ENCODE measurements at regions not wholly inside any gene's neighbourhood (a gene's known extent, or its start where the extent isn't known, plus 50 kb on each side); places are given as distances from the start of the nearest gene placed in this dataset.

DNA sequence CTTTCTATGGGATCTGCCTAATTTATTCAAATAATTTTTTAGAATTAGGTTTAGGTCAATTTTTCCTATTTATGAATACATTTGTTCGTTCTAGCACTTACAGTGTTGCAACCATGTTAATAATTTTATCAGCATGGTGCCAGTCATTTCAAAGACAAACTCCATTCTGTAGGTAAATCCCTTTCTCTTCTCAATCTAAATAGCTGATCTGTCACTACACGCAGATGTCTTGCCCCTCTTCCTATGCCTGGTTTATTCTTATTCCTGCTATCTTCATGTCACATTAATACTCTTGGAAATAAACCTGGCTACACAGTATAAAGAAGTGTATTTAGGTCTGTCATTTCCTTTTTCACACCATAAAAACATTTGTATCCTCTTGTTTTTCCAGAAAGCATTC is 1172.4 kb downstream of the BRINP3 start:
- TF ChIP-seq, protein P1, sequence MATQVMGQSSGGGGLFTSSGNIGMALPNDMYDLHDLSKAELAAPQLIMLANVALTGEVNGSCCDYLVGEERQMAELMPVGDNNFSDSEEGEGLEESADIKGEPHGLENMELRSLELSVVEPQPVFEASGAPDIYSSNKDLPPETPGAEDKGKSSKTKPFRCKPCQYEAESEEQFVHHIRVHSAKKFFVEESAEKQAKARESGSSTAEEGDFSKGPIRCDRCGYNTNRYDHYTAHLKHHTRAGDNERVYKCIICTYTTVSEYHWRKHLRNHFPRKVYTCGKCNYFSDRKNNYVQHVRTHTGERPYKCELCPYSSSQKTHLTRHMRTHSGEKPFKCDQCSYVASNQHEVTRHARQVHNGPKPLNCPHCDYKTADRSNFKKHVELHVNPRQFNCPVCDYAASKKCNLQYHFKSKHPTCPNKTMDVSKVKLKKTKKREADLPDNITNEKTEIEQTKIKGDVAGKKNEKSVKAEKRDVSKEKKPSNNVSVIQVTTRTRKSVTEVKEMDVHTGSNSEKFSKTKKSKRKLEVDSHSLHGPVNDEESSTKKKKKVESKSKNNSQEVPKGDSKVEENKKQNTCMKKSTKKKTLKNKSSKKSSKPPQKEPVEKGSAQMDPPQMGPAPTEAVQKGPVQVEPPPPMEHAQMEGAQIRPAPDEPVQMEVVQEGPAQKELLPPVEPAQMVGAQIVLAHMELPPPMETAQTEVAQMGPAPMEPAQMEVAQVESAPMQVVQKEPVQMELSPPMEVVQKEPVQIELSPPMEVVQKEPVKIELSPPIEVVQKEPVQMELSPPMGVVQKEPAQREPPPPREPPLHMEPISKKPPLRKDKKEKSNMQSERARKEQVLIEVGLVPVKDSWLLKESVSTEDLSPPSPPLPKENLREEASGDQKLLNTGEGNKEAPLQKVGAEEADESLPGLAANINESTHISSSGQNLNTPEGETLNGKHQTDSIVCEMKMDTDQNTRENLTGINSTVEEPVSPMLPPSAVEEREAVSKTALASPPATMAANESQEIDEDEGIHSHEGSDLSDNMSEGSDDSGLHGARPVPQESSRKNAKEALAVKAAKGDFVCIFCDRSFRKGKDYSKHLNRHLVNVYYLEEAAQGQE (IDR thresholded peaks at IDR 0.05; ENCODE audit: unreplicated experiment) = no peak
- TF ChIP-seq, protein P2, sequence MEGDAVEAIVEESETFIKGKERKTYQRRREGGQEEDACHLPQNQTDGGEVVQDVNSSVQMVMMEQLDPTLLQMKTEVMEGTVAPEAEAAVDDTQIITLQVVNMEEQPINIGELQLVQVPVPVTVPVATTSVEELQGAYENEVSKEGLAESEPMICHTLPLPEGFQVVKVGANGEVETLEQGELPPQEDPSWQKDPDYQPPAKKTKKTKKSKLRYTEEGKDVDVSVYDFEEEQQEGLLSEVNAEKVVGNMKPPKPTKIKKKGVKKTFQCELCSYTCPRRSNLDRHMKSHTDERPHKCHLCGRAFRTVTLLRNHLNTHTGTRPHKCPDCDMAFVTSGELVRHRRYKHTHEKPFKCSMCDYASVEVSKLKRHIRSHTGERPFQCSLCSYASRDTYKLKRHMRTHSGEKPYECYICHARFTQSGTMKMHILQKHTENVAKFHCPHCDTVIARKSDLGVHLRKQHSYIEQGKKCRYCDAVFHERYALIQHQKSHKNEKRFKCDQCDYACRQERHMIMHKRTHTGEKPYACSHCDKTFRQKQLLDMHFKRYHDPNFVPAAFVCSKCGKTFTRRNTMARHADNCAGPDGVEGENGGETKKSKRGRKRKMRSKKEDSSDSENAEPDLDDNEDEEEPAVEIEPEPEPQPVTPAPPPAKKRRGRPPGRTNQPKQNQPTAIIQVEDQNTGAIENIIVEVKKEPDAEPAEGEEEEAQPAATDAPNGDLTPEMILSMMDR (conservative IDR thresholded peaks at IDR 0.05; ENCODE audit: low read depth in 2 of 2) = no peak
- TF ChIP-seq EZH2 (IDR thresholded peaks at IDR 0.05; ENCODE audit: low read depth, unreplicated experiment) = no peak
- TF ChIP-seq POLR2AphosphoS5 (IDR thresholded peaks at IDR 0.05; ENCODE audit: low read depth) = no peak
- no peak for TF ChIP-seq JUNB (IDR thresholded peaks at IDR 0.05; ENCODE audit: unreplicated experiment)
- no peak for TF ChIP-seq EZH2phosphoT487 (IDR thresholded peaks at IDR 0.05; ENCODE audit: unreplicated experiment)
- no peak for TF ChIP-seq ZNF331 (CRISPR knock-in tag; IDR thresholded peaks at IDR 0.05; ENCODE audit: low read depth)
- no peak for TF ChIP-seq CREB1 (CRISPR knock-in tag; IDR thresholded peaks at IDR 0.05; ENCODE audit: low read depth)
- no peak for TF ChIP-seq NANOG (IDR thresholded peaks at IDR 0.05; ENCODE audit: borderline replicate concordance)
- TF ChIP-seq ZNF114 (CRISPR knock-in tag; IDR thresholded peaks at IDR 0.05) = no peak

All from GM23338 (cell line).